Trophoblast cell (in vitro differentiated cells and primary cell): ENCODE measurements at regions not wholly inside any gene's neighbourhood (a gene's known extent, or its start where the extent isn't known, plus 50 kb on each side); places are given as distances from the start of the nearest gene placed in this dataset.

Experiments
- DNase-seq, 2 donors: peaks; one replicate each; pipeline ENCODE4 v3.0.0-alpha.2; 2016
- H2AFZ ChIP-seq: 2 replicates; pipeline ENCODE4 v1.6.1; 2013; ENCODE audit warnings: low read length, moderate library complexity, mild to moderate bottlenecking; ENCODE audit not compliant: insufficient read depth, poor library complexity
- H2AK5ac ChIP-seq: 2 replicates; pipeline ENCODE4 v1.6.1; 2013; ENCODE audit warnings: mild to moderate bottlenecking, low read length
- H2BK120ac ChIP-seq: 2 replicates; pipeline ENCODE4 v1.6.1; 2013; ENCODE audit warnings: low read length, mild to moderate bottlenecking, moderate library complexity; ENCODE audit not compliant: insufficient read depth, poor library complexity
- H2BK12ac ChIP-seq: 2 replicates; pipeline ENCODE4 v1.6.1; 2013; ENCODE audit warnings: mild to moderate bottlenecking, low read length, moderate library complexity
- H2BK5ac ChIP-seq: 2 replicates; pipeline ENCODE4 v1.6.1; 2013; ENCODE audit warnings: low read length, low read depth, moderate library complexity, mild to moderate bottlenecking; ENCODE audit not compliant: poor library complexity
- H3K14ac ChIP-seq: 2 replicates; pipeline ENCODE4 v1.6.1; 2013; ENCODE audit warnings: mild to moderate bottlenecking, low read length
- H3K18ac ChIP-seq: 2 replicates; pipeline ENCODE4 v1.6.1; 2013; ENCODE audit warnings: mild to moderate bottlenecking, low read length
- H3K23ac ChIP-seq: 2 replicates; pipeline ENCODE4 v1.6.1; 2013; ENCODE audit warnings: low read length
- H3K27ac ChIP-seq: 2 replicates; pipeline ENCODE4 v1.5.1; 2013; ENCODE audit warnings: low read depth, mild to moderate bottlenecking, inconsistent platforms, low read length, moderate library complexity
- H3K27me3 ChIP-seq: 2 replicates; pipeline ENCODE4 v1.6.1; 2013; ENCODE audit warnings: inconsistent platforms, mild to moderate bottlenecking, low read length, moderate library complexity; ENCODE audit not compliant: insufficient read depth
- H3K36me3 ChIP-seq, 2 experiments: 1 replicate in 1 of 2; 2 replicates in 1 of 2; pipeline ENCODE4 v1.6.1; 2013; ENCODE audit warnings: low read length in 2 of 2, mild to moderate bottlenecking in 2 of 2, moderate library complexity in 1 of 2; ENCODE audit not compliant: insufficient read depth in 2 of 2, control insufficient read depth in 1 of 2
- H3K4ac ChIP-seq: 2 replicates; pipeline ENCODE4 v1.6.1; 2013; ENCODE audit warnings: low read depth, mild to moderate bottlenecking, low read length, moderate library complexity
- H3K4me1 ChIP-seq, 2 experiments: 1 replicate in 1 of 2; 2 replicates in 1 of 2; pipeline ENCODE4 v1.6.1; 2013; ENCODE audit warnings: low read length in 2 of 2, mild to moderate bottlenecking in 2 of 2, moderate library complexity in 1 of 2; ENCODE audit not compliant: insufficient read depth in 2 of 2, control insufficient read depth in 1 of 2
- H3K4me2 ChIP-seq: 2 replicates; pipeline ENCODE4 v1.6.1; 2013; ENCODE audit warnings: inconsistent platforms, mild to moderate bottlenecking, low read length, moderate library complexity
- H3K4me3 ChIP-seq: 2 replicates; pipeline ENCODE4 v1.5.1; 2013; ENCODE audit warnings: mild to moderate bottlenecking, low read depth, low read length, inconsistent platforms
- H3K79me1 ChIP-seq: one replicate; pipeline ENCODE4 v1.6.1; 2013; ENCODE audit warnings: low read length
- H3K79me2 ChIP-seq: 2 replicates; pipeline ENCODE4 v1.6.1; 2013; ENCODE audit warnings: low read length, mild to moderate bottlenecking; ENCODE audit not compliant: control insufficient read depth, insufficient read depth, poor library complexity
- H3K9ac ChIP-seq: 2 replicates; pipeline ENCODE4 v1.6.1; 2013; ENCODE audit warnings: mild to moderate bottlenecking, low read length
- H3K9me3 ChIP-seq: 2 replicates; pipeline ENCODE4 v1.6.1; 2013; ENCODE audit warnings: low read depth, mild to moderate bottlenecking, control low read depth, inconsistent platforms, low read length; ENCODE audit not compliant: insufficient read depth
- H4K12ac ChIP-seq: 2 replicates; pipeline ENCODE4 v1.6.1; 2013; ENCODE audit warnings: low read depth, mild to moderate bottlenecking, low read length, moderate library complexity
- H4K8ac ChIP-seq: 2 replicates; pipeline ENCODE4 v1.6.1; 2013; ENCODE audit warnings: low read depth, mild to moderate bottlenecking, low read length, moderate library complexity
- H4K91ac ChIP-seq: one replicate; pipeline ENCODE4 v1.6.1; 2013; ENCODE audit warnings: low read depth, mild to moderate bottlenecking, low read length, moderate library complexity
- WGBS: extraction: QIAGEN DNeasy Blood & Tissue Kit; methylation state at CpG from one replicate; pipeline ENCODE4 v1.1.7; 2013; ENCODE audit warnings: missing lambda C conversion rate; ENCODE audit not compliant: insufficient read length, insufficient coverage; ENCODE audit errors: extremely low coverage; 5-methylcytosine and 5-hydroxymethylcytosine counted together

DNA sequence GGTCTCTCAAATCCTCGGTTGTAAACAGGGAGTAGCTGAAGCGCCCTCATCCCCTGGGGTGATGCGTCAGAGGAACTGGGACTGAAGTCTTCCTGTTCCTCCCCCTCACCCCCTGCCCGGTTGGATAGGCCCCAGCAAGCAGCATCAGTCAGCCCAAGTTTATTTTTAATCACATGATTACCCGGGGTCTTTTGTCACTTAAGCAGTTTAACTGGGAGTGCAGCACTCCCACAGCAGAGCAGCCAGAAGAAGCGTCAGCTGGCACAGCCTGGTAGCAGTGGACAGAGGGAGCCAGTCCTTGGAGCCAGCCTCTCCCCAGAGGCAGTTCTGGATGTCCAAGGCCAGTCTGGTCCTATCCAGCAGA lies 342.1 kb downstream of the CTTN start:
- no peak overlapping the region for H3K14ac ChIP-seq
- H3K4me2 ChIP-seq: no peak overlapping the region
- no peak overlapping the region for H2AK5ac ChIP-seq
- no peak overlapping the region for H4K12ac ChIP-seq
- H2BK120ac ChIP-seq: no peak overlapping the region
- H4K8ac ChIP-seq: no peak overlapping the region
- no peak overlapping the region for H3K27ac ChIP-seq
- no peaks in the 10 kb centered on the region for H3K36me3 ChIP-seq
- no peak overlapping the region for H2BK12ac ChIP-seq
- H3K23ac ChIP-seq: no peak overlapping the region
- no peak overlapping the region for H3K4me3 ChIP-seq
- H3K27me3 ChIP-seq: no peaks in the 10 kb centered on the region
- no peak overlapping the region for H3K18ac ChIP-seq
- H3K4ac ChIP-seq: no peak overlapping the region
- no peak for DNase-seq
- peaks cover 2% of the 10 kb centered on the region for H3K9me3 ChIP-seq
- peaks cover 7 to 11% of the 10 kb centered on the region in 2 experiments for H3K4me1 ChIP-seq
- H3K79me1 ChIP-seq: no peaks in the 10 kb centered on the region
- no peaks in the 10 kb centered on the region for H3K79me2 ChIP-seq
- H4K91ac ChIP-seq: no peak overlapping the region
- H3K9ac ChIP-seq: no peak overlapping the region
- WGBS: no CpG with 5 or more reads among the region's 6 CpGs
- no peak overlapping the region for H2AFZ ChIP-seq
- H2BK5ac ChIP-seq: no peak overlapping the region

GRCh38 chr11:70741085-70741484 lies 342.8 kb downstream of the CTTN start:
- H2BK5ac ChIP-seq: no peak overlapping the region
- peaks cover 2% of the 10 kb centered on the region for H3K9me3 ChIP-seq
- H4K91ac ChIP-seq: no peak overlapping the region
- no peaks in the 10 kb centered on the region for H3K79me1 ChIP-seq
- no peak overlapping the region for H2AK5ac ChIP-seq
- H3K4me3 ChIP-seq: no peak overlapping the region
- H2BK12ac ChIP-seq: no peak overlapping the region
- H3K23ac ChIP-seq: no peak overlapping the region
- no peak overlapping the region for H3K18ac ChIP-seq
- DNase-seq: no peak
- no peaks in the 10 kb centered on the region for H3K79me2 ChIP-seq
- no peak overlapping the region for H4K12ac ChIP-seq
- H3K9ac ChIP-seq: no peak overlapping the region
- H3K27ac ChIP-seq: no peak overlapping the region
- WGBS: no CpG with 5 or more reads among the region's 3 CpGs
- H3K36me3 ChIP-seq: no peaks in the 10 kb centered on the region
- H2AFZ ChIP-seq: no peak overlapping the region
- no peak overlapping the region for H3K4ac ChIP-seq
- H3K4me2 ChIP-seq: no peak overlapping the region
- H3K14ac ChIP-seq: no peak overlapping the region
- no peak overlapping the region for H4K8ac ChIP-seq
- no peaks in the 10 kb centered on the region for H3K27me3 ChIP-seq
- peaks cover 7 to 11% of the 10 kb centered on the region in 2 experiments for H3K4me1 ChIP-seq
- H2BK120ac ChIP-seq: no peak overlapping the region

GRCh38 chr11:70742553-70743291 lies 344.4 kb downstream of the CTTN start:
- Histone ChIP-seq H3K79me2 (no peaks in the 10 kb centered on the region), H2AFZ (no peak overlapping the region), H3K4me3 (no peak overlapping the region), H3K4me2 (no peak overlapping the region), H3K18ac (no peak overlapping the region), H4K8ac (no peak overlapping the region), H2AK5ac (no peak overlapping the region), H3K23ac (no peak overlapping the region), H3K27me3 (no peaks in the 10 kb centered on the region), H3K4ac (no peak overlapping the region), H3K9ac (no peak overlapping the region), H4K12ac (no peak overlapping the region), H3K27ac (no peak overlapping the region), H2BK12ac (no peak overlapping the region), H3K14ac (no peak overlapping the region), H2BK120ac (no peak overlapping the region), H3K4me1 (peaks cover 7 to 11% of the 10 kb centered on the region in 2 experiments), H2BK5ac (no peak overlapping the region), H3K9me3 (peaks cover 6% of the 10 kb centered on the region), H4K91ac (no peak overlapping the region), H3K79me1 (no peaks in the 10 kb centered on the region), H3K36me3 (no peaks in the 10 kb centered on the region)
- no CpG with 5 or more reads among the region's 27 CpGs for WGBS
- peak; percentile 30 to 54 for DNase-seq

DNA sequence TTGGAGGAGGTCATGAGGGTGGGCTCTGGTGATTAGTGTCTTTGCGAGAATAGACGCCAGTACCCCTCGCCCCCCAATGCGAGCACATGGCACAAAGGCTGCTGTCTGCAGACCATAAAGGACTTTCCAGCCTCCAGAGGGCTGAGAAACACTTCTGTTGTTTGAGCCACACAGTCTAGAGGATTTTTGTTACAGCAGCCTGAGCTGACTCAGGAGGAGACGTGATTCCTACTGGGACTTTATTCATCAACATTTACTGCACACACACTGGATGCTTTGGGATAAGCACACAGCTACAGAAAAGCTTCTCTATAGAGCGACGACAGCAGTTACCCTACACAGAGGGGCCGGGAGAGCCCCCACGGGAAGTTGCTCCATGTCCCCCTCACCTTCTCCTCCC lies 345.0 kb downstream of the CTTN start:
- Histone ChIP-seq H3K27me3 (no peaks in the 10 kb centered on the region), H3K27ac (no peak overlapping the region), H3K4me3 (no peak overlapping the region), H3K18ac (no peak overlapping the region), H3K23ac (no peak overlapping the region), H3K79me1 (no peaks in the 10 kb centered on the region), H2BK12ac (no peak overlapping the region), H3K4me1 (peaks cover 7 to 11% of the 10 kb centered on the region in 2 experiments), H4K91ac (no peak overlapping the region), H2BK5ac (no peak overlapping the region), H3K14ac (no peak overlapping the region), H3K4ac (no peak overlapping the region), H3K9me3 (peaks cover 6% of the 10 kb centered on the region), H3K4me2 (no peak overlapping the region), H2BK120ac (no peak overlapping the region), H3K79me2 (no peaks in the 10 kb centered on the region), H4K12ac (no peak overlapping the region), H3K36me3 (no peaks in the 10 kb centered on the region), H3K9ac (no peak overlapping the region), H2AK5ac (no peak overlapping the region), H2AFZ (no peak overlapping the region), H4K8ac (no peak overlapping the region)
- no CpG with 5 or more reads among the region's 9 CpGs for WGBS
- DNase-seq: no peak
